NCI-H1417 (cell line): ENCODE measurements at regions not wholly inside any gene's neighbourhood (a gene's known extent, or its start where the extent isn't known, plus 50 kb on each side); places are given as distances from the start of the nearest gene placed in this dataset.

Source experiments
- DNase-seq, 3 experiments: peaks; one replicate each; lab custom pipeline; 2025; lab: John Stamatoyannopoulos, UW

DNA sequence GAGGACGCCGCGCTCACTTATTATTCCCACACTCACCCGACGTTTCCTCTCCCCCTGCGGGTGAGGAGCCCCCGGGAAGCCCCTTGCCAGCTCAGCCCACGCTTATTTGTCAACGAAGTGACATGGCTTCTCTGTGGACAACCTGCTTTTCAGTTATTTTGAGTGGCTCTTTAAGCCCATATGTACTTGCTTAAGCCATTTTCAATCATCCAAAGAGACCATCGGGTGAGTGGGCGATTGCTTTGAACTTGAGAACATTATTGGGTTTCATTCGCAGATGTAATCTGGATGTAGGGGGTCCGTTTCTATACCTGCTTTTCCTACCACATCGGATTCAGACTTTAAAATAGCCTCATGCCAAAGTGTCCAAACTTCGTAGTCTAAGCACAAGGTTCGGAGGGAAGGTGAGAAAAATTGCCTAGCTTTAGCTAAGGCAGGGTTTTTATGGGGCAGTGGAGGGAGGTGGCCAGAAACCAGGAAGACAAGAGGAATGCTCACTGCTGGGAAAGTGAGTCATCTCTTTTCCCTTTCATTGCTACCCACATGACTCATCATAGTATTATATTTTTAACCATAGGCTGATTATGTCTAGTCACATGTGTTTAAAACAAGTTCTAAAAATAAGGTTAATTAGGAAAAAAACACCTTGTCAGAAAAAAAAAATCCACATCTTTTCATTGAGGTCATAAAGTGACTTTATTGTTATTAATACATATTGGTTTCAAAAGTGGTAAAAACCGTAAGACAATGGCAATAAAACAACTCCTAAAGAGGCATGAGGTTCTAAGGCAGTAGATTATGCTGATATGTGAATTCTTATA lies 773.1 kb upstream of the NR2F2 start:
- no peak for DNase-seq

DNA sequence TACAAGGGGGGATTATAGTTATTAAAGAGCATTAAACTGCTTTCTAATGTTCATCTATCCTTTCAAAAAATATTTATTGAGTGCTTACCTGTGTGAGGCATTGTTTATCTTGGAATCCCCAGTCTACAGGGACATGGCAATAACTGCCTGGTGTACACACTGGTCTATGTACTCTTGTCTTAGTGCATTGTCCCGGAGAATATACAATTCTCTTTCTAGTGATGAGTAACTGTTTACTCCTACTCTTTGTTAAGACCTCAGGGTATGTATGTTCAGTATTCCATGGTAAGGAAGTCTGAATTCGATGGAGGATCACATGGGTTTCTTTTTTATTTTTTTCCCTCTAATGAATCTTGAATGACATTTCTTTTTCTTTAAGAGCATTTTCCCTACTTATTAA lies 772.4 kb upstream of the NR2F2 start:
- DNase-seq = no peak

DNA sequence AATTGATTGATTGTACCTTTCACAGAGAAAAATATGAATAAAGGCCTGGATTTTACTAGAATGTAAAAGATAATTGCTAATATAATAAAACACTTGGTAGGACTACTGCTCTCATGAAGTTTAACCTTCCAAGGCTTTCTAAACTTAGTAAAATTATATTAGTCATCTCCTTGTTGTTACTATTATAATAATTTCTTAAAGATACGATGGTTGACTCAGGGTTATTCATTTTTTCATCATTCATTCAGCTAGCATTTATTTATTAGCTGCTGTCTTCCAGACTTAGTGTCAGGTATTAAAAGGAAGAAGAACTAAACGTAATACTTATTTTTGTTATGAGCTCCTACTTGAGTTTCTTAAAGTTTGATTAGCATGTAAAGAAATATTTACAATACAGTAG lies 771.6 kb upstream of the NR2F2 start:
- DNase-seq = no peak

DNA sequence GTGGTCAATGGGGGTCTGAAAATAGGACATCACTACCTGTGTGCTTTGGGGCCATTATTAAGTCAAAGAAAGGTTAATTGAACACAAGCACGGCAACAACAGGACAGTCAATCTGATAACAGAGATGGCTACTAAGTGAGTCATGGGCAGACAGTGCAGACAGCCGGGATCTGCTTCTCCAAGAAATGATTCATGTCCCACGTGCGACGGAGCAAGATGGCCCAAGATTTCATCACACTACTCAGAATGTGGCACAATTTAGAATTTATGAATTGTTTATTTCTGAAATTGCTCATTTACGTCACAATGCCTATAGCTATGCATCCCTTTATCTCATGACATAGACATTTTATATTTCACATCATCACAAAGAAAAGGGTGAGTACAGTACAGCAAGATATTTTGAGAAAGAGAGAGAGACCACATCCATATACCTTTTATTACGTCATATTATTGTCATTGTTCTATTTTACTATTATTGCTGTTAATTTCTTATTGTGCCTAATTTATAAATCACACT lies 770.6 kb upstream of the NR2F2 start:
- DNase-seq = no peak

- no peak for DNase-seq
These were observed 769.0 kb upstream of the NR2F2 start for GRCh38 chr15:95561463-95561862.

GRCh38 chr15:95563634-95564033 lies 766.9 kb upstream of the NR2F2 start:
- DNase-seq = peak in 1 of 3 experiments; percentile 17

DNA sequence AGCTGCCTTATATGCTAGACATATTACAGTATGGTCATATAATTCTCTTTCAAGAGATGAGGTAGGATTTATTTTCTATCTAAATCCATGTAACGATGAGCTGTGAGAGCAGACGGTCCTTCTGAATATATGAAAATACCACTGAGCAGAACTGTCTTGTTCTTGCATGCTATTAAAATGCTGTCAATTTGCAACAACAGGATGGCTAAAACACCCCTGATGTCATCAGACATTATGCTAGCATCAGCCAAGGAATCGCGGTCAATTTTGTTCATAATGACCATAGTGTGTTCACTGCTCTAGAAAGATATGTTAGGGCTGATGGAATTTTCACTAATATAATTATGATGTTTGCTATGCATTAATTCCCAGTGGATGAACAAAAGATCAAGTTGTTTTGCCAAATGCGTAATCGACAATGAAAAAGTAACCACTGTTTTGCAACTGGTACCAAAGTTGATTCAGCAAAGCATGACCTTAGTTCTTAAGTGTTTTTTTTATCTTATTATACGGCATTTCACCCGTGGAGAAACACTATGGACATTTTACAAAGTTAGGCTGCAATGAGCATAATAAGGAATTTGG lies 765.4 kb upstream of the NR2F2 start:
- DNase-seq = no peak

- no peak for DNase-seq
These were observed 764.8 kb upstream of the NR2F2 start for GRCh38 chr15:95565690-95566089.

GRCh38 chr15:95567686-95568085 lies 762.8 kb upstream of the NR2F2 start:
- no peak for DNase-seq

DNA sequence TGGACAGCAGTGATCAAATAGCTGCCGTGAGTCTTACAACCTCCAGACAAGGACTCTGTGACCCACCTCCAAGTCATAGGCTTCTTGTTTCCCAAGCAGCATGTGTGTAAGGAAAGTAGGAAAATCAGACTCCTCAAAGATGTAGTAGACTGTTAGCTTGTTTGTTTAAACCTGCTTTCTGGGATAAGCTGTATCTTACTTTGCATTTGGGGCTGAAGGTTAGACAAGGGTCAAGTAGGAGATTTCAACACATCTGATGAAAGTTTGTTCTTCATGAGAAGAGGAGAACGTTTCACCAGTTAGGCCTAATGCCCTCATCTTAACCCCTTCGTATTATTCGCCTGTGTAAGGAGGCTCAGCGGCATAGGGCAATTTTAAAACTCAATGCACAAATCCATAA lies 756.4 kb upstream of the NR2F2 start:
- no peak for DNase-seq

DNA sequence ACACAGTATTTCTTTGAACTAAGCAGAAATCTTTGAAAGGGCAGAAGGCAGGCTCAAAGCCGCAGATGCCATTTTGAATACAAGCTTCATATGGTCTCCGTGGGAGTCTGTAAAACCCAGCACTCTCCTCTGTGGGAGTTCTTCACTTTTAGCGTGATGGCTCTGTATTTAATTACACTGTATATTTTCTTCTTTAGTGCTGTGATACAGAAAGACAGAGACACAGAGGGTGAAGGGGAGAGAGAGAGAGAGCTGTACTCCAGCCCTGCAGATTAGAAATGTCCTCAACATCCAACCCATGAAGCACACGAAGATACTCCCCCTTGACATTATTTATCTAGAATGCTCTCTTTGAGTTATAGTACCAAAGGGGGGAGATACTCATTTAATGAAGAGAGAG lies 752.6 kb upstream of the NR2F2 start:
- no peak for DNase-seq

DNA sequence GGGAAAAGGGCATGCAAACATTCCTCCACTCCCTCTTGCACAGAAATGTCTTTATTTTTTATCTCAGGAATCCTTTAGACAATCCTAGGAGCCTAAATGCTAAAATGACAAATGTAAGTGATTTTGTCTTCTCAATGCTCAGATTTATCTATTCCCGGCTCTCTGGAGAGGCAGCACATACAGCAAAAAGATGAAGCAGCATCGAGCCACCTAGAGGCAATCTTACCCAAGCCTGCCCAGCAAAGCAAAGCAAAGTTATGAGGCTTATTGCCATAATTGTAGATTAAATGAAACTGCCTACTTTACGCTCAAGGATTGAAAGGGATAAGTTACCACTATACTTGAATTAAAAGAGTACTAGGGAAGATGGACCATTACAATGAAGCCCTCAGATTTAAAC lies 750.4 kb upstream of the NR2F2 start:
- DNase-seq = no peak

DNA sequence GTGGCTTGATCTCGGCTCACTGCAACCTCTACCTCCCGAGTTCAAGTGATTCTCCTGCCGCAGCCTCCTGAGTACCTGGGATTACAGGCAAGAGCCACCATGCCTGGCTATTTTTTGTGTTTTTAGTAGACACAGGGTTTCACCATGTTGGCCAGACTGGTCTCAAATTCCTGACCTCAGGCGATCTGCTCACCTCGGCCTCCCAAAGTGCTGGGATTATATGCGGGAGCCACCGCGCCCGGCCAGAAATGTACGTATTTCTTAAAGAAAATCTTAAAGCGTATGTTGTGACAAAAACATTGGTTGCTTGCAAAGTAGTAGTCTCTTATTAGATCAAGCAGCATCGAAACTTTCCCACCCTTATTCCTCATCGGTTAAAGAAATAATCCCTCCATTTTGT lies 748.9 kb upstream of the NR2F2 start:
- DNase-seq = no peak

DNA sequence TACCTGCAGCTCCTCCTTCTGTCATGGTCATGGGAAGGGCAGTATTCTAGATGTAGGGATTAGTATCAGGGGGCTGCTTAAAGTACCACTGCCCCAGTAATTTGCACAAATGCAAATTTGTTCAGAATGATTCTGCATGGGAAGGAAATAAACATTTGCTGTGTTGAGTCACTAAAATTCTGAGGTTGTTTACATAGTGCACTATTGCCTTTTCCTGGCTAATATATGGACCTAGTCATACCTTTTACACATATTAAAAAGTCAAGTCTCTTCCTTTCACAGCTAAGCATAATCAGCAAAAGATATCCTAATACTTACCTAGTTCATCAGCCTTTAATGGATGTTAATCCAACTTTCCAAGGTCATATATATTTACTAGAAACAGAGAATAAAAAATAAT lies 746.4 kb upstream of the NR2F2 start:
- no peak for DNase-seq

DNA sequence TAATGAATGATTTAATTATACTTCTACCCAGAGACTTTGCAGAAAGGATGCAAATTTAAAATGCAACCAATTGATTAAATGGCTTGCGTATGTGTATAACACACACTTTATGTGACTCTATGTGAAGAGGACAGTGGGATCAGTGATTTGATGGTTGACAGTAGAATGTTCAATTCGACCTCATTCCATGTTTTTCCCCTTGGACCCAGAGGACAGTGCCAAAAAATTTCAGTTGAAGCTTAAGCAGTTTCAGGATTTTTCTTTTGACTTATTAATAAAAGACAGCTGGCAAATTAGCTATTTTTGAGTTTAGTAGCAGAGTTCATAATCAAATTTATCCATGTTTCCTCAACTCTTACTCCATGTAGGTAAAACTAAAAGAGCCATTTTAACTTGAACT lies 742.4 kb upstream of the NR2F2 start:
- DNase-seq = no peak

GRCh38 chr15:95590533-95591044 lies 739.9 kb upstream of the NR2F2 start:
- DNase-seq = peak in 2 of 3 experiments; percentile 13 to 73

GRCh38 chr15:95591270-95591669 lies 739.2 kb upstream of the NR2F2 start:
- DNase-seq = no peak

DNA sequence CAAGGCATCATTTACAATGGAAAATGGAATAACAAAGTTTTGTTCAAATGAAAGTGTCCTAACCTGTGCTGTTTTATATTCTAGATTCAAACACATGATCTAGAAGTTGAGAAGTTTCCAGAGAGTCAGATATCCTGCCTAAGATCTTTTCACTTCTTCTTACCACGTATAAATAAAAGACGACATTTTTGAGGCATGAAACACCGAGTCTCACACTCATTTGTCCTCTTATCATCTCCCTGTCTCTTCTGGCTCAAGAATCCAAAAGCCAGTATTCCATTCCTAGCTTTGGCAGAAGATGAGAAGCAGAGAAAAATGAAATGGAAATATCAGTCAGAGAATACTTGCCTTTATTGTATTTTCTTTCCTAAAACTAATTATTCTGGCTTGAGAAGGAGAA lies 738.6 kb upstream of the NR2F2 start:
- DNase-seq = no peak

- DNase-seq = no peak
These were observed 736.0 kb upstream of the NR2F2 start for GRCh38 chr15:95594496-95594895.

DNA sequence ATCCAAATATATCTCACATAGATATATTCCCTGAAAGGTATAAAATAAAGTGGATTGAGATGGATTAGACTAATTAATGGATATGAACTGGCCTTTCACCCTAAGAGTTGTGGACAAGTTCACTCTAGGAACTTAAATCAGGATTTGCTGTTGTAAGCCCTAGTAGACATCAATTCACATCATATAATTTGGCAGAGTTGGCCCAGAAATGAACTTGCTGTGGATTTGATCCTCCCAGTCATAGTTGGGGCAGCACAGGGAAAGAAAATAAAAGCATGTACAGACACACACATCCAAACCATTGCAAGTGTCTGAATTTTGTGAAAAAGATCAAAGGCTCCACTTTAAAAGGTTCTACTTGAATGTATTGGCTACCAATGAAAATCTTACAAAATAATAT lies 734.7 kb upstream of the NR2F2 start:
- DNase-seq = no peak

GRCh38 chr15:95596496-95596895 lies 734.0 kb upstream of the NR2F2 start:
- no peak for DNase-seq

DNA sequence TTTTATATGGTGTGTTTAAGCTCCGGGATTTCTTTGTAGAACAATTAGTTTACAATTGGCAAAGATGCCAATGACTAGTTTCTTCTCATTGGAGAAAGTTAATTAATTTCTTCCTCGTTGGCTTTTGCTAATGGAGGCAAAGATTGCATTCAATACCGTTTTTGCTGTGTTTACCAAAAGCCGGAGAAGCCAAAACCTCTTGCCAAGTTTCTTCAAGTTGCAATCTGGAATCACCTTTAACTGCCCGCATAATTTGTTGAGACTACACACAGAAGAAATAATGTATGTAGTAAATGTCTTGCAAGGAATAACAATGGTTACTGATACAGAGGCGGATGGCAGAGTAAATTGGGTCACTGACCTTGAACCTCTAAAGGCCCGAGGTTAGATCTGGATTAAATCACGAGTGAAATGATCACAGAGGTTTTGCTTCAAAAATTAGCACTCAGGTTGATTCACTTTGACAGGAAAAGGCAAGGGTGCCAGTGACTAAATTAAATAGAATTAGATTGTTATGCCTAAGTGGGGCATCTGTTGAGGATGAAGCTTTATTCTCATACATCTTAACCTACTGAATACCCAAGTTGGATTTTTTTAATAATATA lies 732.1 kb upstream of the NR2F2 start:
- no peak for DNase-seq

DNA sequence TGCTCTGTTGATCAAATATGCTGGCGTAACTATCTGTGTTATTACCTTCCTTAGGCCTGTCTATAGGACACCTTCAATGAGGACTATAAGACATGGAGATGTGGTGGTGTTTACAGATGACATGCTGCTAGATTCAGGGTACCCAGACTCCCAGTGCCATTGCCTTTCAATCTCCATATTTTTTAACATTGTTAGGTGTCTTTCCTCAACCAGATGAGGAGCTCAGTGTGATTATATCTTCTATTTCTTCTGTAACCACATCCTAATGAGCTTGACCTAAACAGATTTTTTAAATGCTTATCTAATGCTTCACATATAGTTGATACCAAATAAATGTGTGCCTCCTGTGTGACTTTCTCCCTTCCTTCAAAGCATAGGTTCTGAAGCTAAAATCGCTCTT lies 730.1 kb upstream of the NR2F2 start:
- DNase-seq = no peak
